Kidney glomerular epithelial cell (primary cell): ENCODE measurements at regions not wholly inside any gene's neighbourhood (a gene's known extent, or its start where the extent isn't known, plus 50 kb on each side); places are given as distances from the start of the nearest gene placed in this dataset.

ENCODE experiments used
- DNase-seq: peaks from one replicate; lab custom pipeline; 2025; lab: John Stamatoyannopoulos, UW

- DNase-seq: peak; percentile 44
Measured at GRCh38 chr3:43994657-43995546, 246.8 kb upstream of the TOPAZ1 start.

GRCh38 chr3:43995547-43996378 lies 245.9 kb upstream of the TOPAZ1 start:
- no peak for DNase-seq

GRCh38 chr3:43996379-43997301 lies 245.0 kb upstream of the TOPAZ1 start:
- DNase-seq: peak; percentile 72

- no peak for DNase-seq
Measured at GRCh38 chr3:43997316-43997715, 244.4 kb upstream of the TOPAZ1 start.

- peak; percentile 6 for DNase-seq
Measured at GRCh38 chr3:43997788-43998369, 243.8 kb upstream of the TOPAZ1 start.

GRCh38 chr3:43998370-43998835 lies 243.3 kb upstream of the TOPAZ1 start:
- peak; percentile 8 for DNase-seq

GRCh38 chr3:43998836-43999727 lies 242.6 kb upstream of the TOPAZ1 start:
- DNase-seq: peak; percentile 63

GRCh38 chr3:43999728-44000319 lies 241.9 kb upstream of the TOPAZ1 start:
- no peak for DNase-seq

GRCh38 chr3:44000586-44000985 lies 241.1 kb upstream of the TOPAZ1 start:
- DNase-seq: peak; percentile 53

- no peak for DNase-seq
Measured at GRCh38 chr3:44001072-44001471, 240.6 kb upstream of the TOPAZ1 start.

- no peak for DNase-seq
Measured at GRCh38 chr3:44003801-44004200, 237.9 kb upstream of the TOPAZ1 start.

GRCh38 chr3:44011680-44012079 lies 230.0 kb upstream of the TOPAZ1 start:
- no peak for DNase-seq

- no peak for DNase-seq
Measured at GRCh38 chr3:44012160-44012899, 229.4 kb upstream of the TOPAZ1 start.

- DNase-seq: no peak
Measured at GRCh38 chr3:44013967-44014366, 227.7 kb upstream of the TOPAZ1 start.

GRCh38 chr3:44015170-44015569 lies 226.5 kb upstream of the TOPAZ1 start:
- DNase-seq: no peak

GRCh38 chr3:44016818-44017217 lies 224.9 kb upstream of the TOPAZ1 start:
- no peak for DNase-seq

GRCh38 chr3:44018926-44019325 lies 222.8 kb upstream of the TOPAZ1 start:
- no peak for DNase-seq

GRCh38 chr3:44019736-44020135 lies 221.9 kb upstream of the TOPAZ1 start:
- DNase-seq: no peak

GRCh38 chr3:44020143-44020542 lies 221.5 kb upstream of the TOPAZ1 start:
- no peak for DNase-seq
